ENCODE measurements at regions not wholly inside any gene's neighbourhood (a gene's known extent, or its start where the extent isn't known, plus 50 kb on each side); places are given as distances from the start of the nearest gene placed in this dataset.
"Not testable (repeated sequence)": the region's sequence is repeated elsewhere in the genome, so short reads cannot be mapped to it uniquely, and the experiment has no call there.

GRCh38 chr1:157262891-157263290, 124.7 kb upstream of the ETV3 start:
- H3K4me3 ChIP-seq: no peak overlapping the region
- H3K9me3 ChIP-seq: no peaks in the 10 kb centered on the region
- no peak for TF ChIP-seq CTCF (IDR thresholded peaks at IDR 0.05)
- no peaks in the 10 kb centered on the region for H3K4me1 ChIP-seq (ENCODE audit: low read depth)
- DNase-seq (no peak), ATAC-seq (no peak)
- H3K36me3 ChIP-seq (ENCODE audit: low read depth): no peaks in the 10 kb centered on the region
- intact Hi-C loops (cut with DNase I, micrococcal nuclease): no loop called here

GRCh38 chr1:157262422-157262821, 124.2 kb upstream of the ETV3 start:
- no peak overlapping the region for H3K4me3 ChIP-seq
- no peak for TF ChIP-seq CTCF (IDR thresholded peaks at IDR 0.05)
- no peaks in the 10 kb centered on the region for H3K4me1 ChIP-seq (ENCODE audit: low read depth)
- intact Hi-C loops (cut with DNase I, micrococcal nuclease): no loop called here
- DNase-seq: no peak
- no peak for ATAC-seq
- H3K36me3 ChIP-seq (ENCODE audit: low read depth): no peaks in the 10 kb centered on the region
- H3K9me3 ChIP-seq: no peaks in the 10 kb centered on the region

GRCh38 chr1:157255891-157256290, 117.7 kb upstream of the ETV3 start:
- intact Hi-C loops (cut with DNase I, micrococcal nuclease); H3K9me3 ChIP-seq; H3K4me3 ChIP-seq; H3K36me3 ChIP-seq (ENCODE audit: low read depth); H3K4me1 ChIP-seq (ENCODE audit: low read depth); DNase-seq; ATAC-seq: not testable (repeated sequence)

- ATAC-seq; H3K36me3 ChIP-seq (ENCODE audit: low read depth); H3K4me3 ChIP-seq; H3K9me3 ChIP-seq; DNase-seq; H3K4me1 ChIP-seq (ENCODE audit: low read depth); intact Hi-C loops (cut with DNase I, micrococcal nuclease): not testable (repeated sequence)
Observed at GRCh38 chr1:157254183-157254582, 116.0 kb upstream of the ETV3 start.

GRCh38 chr1:157252473-157252872, 114.3 kb upstream of the ETV3 start:
- H3K36me3 ChIP-seq (ENCODE audit: low read depth): no peaks in the 10 kb centered on the region
- intact Hi-C loops (cut with DNase I, micrococcal nuclease): no loop called here
- DNase-seq (no peak), ATAC-seq (no peak)
- no peaks in the 10 kb centered on the region for H3K9me3 ChIP-seq
- H3K4me3 ChIP-seq: no peak overlapping the region
- no peaks in the 10 kb centered on the region for H3K4me1 ChIP-seq (ENCODE audit: low read depth)
- TF ChIP-seq CTCF (IDR thresholded peaks at IDR 0.05): no peak

GRCh38 chr1:157249739-157250138, 111.5 kb upstream of the ETV3 start:
- Histone ChIP-seq H3K4me3 (no peak overlapping the region), H3K36me3 (ENCODE audit: low read depth) (no peaks in the 10 kb centered on the region), H3K9me3 (no peaks in the 10 kb centered on the region), H3K4me1 (ENCODE audit: low read depth) (no peaks in the 10 kb centered on the region)
- DNase-seq (no peak), ATAC-seq (no peak)
- intact Hi-C loops (cut with DNase I, micrococcal nuclease): no loop called here
- no peak for TF ChIP-seq CTCF (IDR thresholded peaks at IDR 0.05)

- TF ChIP-seq CTCF (IDR thresholded peaks at IDR 0.05): no peak
- H3K4me1 ChIP-seq (ENCODE audit: low read depth): no peaks in the 10 kb centered on the region
- H3K36me3 ChIP-seq (ENCODE audit: low read depth): no peaks in the 10 kb centered on the region
- ATAC-seq (no peak), DNase-seq (no peak)
- intact Hi-C loops (cut with DNase I, micrococcal nuclease): no loop called here
- H3K4me3 ChIP-seq: no peak overlapping the region
- no peaks in the 10 kb centered on the region for H3K9me3 ChIP-seq
Observed at GRCh38 chr1:157249326-157249725, 111.1 kb upstream of the ETV3 start.

- DNase-seq; intact Hi-C loops (cut with DNase I, micrococcal nuclease); H3K4me1 ChIP-seq (ENCODE audit: low read depth); H3K36me3 ChIP-seq (ENCODE audit: low read depth); H3K9me3 ChIP-seq; H3K4me3 ChIP-seq; ATAC-seq: not testable (repeated sequence)
Observed at GRCh38 chr1:157247764-157248049, 109.5 kb upstream of the ETV3 start.
